NT2/D1 (cell line): ENCODE measurements at regions not wholly inside any gene's neighbourhood (a gene's known extent, or its start where the extent isn't known, plus 50 kb on each side); places are given as distances from the start of the nearest gene placed in this dataset.

Experiments used
- YY1 ChIP-seq: IDR thresholded peaks from 2 replicates; pipeline ENCODE4 v1.6.1; 2011; ENCODE audit not compliant: insufficient read length, insufficient read depth
- ZNF274 ChIP-seq: IDR thresholded peaks from 2 replicates; pipeline ENCODE4 v1.6.1; 2011; ENCODE audit warnings: mild to moderate bottlenecking, low read depth, low read length

DNA sequence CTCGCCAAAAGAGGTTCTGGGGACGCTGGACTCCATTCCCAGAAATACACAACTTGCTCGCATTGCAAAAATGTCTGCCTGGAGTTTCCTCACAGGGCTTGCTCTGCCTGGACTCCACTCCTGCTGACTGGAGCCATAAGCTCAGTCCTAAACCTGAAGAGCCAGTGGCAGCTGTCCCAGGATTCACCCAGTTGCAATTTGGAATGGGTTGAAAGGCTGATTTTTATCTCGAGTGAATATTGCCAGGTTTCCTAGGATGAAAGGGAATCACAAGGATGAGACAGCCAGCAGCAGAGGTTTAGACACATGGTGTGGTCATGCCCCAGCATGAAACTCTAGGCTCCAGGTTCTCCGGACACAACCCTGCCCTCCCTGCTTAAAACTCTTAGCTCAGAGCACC is 223.3 kb downstream of the BMP7 start:
- TF ChIP-seq ZNF274, result no peak
- TF ChIP-seq YY1, result no peak
